ENCODE measurements at regions not wholly inside any gene's neighbourhood (a gene's known extent, or its start where the extent isn't known, plus 50 kb on each side); places are given as distances from the start of the nearest gene placed in this dataset.

- Mint-ChIP-seq H3K4me3 (no peak overlapping the region), H3K36me3 (ENCODE audit: insufficient read depth in 1 of 3, low read depth in 3 of 3) (peaks cover 0 to 11% (median 7%) of the 10 kb centered on the region in 3 experiments; a peak in 3 of 7 replicates), H3K27ac (no peak overlapping the region), H3K9me3 (peaks cover 6 to 10% of the 10 kb centered on the region in 2 experiments; a peak in 4 of 5 replicates), H3K27me3 (ENCODE audit: low read depth) (no peaks in the 10 kb centered on the region), H3K4me1 (peaks cover 9 to 13% of the 10 kb centered on the region in 2 experiments)
- Histone ChIP-seq H2BK120ac (ENCODE audit: low read depth, low read length, poor library complexity, severe bottlenecking) (no peak overlapping the region), H3K9ac (ENCODE audit: extremely low read depth, insufficient read length, low read length) (no peak overlapping the region), H2AK5ac (ENCODE audit: insufficient read length, low read length) (no peak overlapping the region), H4K91ac (ENCODE audit: insufficient read length, low read depth, low read length) (no peak overlapping the region), H2BK15ac (ENCODE audit: low read depth, low read length) (no peak overlapping the region), H3K23me2 (ENCODE audit: insufficient read length, low read depth, low read length, poor library complexity, severe bottlenecking) (no peaks in the 10 kb centered on the region), H3K9me3 (ENCODE audit: control insufficient read depth, low read depth, low read length) (no peaks in the 10 kb centered on the region), H3K23ac (ENCODE audit: insufficient read length, low read depth, low read length) (no peak overlapping the region), H4K5ac (ENCODE audit: insufficient read length, low read depth, low read length) (no peak overlapping the region), H3K18ac (ENCODE audit: insufficient read length, low read depth, low read length) (no peak overlapping the region), H2AFZ (ENCODE audit: low read length) (no peak overlapping the region), H3K79me1 (ENCODE audit: insufficient read depth, low read depth, low read length, poor library complexity, severe bottlenecking) (no peaks in the 10 kb centered on the region), H3K79me2 (ENCODE audit: insufficient read depth, low read length) (no peaks in the 10 kb centered on the region), H3K27ac (ENCODE audit: insufficient read length, low read depth, low read length) (no peak overlapping the region), H4K8ac (replicated peaks; ENCODE audit: insufficient read length, low read depth, low read length) (no peak overlapping the region), H3K14ac (ENCODE audit: insufficient read depth, low read length) (no peak overlapping the region), H2BK20ac (ENCODE audit: low read depth, low read length, poor library complexity, severe bottlenecking) (no peak overlapping the region), H3K56ac (ENCODE audit: insufficient read length, low read depth, low read length) (no peak overlapping the region), H2BK5ac (ENCODE audit: insufficient read length, low read length) (no peak overlapping the region), H3K4me2 (ENCODE audit: insufficient read depth, insufficient read length, low read length) (no peak overlapping the region), H3T11ph (ENCODE audit: low read length) (no peak overlapping the region), H3K27me3 (ENCODE audit: insufficient read depth, low read length) (no peaks in the 10 kb centered on the region), H4K20me1 (ENCODE audit: control insufficient read depth, insufficient read depth, insufficient read length) (no peaks in the 10 kb centered on the region), H3K4ac (ENCODE audit: low read depth, low read length) (no peak overlapping the region), H2BK12ac (ENCODE audit: insufficient read length, low read depth, low read length) (no peak overlapping the region), H3K4me1 (ENCODE audit: insufficient read depth, low read length) (no peaks in the 10 kb centered on the region)
- no CpG with 5 or more reads among the region's 1 CpG for WGBS (ENCODE audit: extremely low coverage, insufficient read length, low lambda C conversion rate)
- TF ChIP-seq CTCF (conservative IDR thresholded peaks at IDR 0.05), result no peak
- no peak for DNase-seq
These were observed 85.6 kb upstream of the AGR3 start for GRCh38 chr7:16967300-16967811.
